A549 (cell line): ENCODE measurements at regions not wholly inside any gene's neighbourhood (a gene's known extent, or its start where the extent isn't known, plus 50 kb on each side); places are given as distances from the start of the nearest gene placed in this dataset.

Experiments
- CBX8 ChIP-seq: fragments of 200-600 bp; sonication (generic); IDR thresholded peaks from 2 replicates; pipeline ENCODE4 v1.6.1; 2016
- CTCF ChIP-seq: fragments of >200 bp; sonication (Bioruptor Twin); formaldehyde crosslinking; IDR thresholded peaks from 3 replicates; pipeline ENCODE4 v1.5.1; 2016
- ELK1 ChIP-seq: fragments of 150-350 bp; IDR thresholded peaks from 2 replicates; pipeline ENCODE4 v1.6.1; 2014; ENCODE audit warnings: low read depth, mild to moderate bottlenecking, low read length
- EP300 ChIP-seq, 2 experiments: fragments of >200 bp; sonication (Bioruptor Twin); formaldehyde crosslinking; IDR thresholded peaks; 2 replicates in 1 of 2; 3 replicates in 1 of 2; pipeline ENCODE4 v1.6.1; 2016 to 2017
- JUNB ChIP-seq: fragments of >200 bp; sonication (Bioruptor Twin); formaldehyde crosslinking; IDR thresholded peaks from 2 replicates; pipeline ENCODE4 v1.6.1; 2016
- MAFK ChIP-seq: fragments of 450-650 bp; IDR thresholded peaks from 2 replicates; pipeline ENCODE4 v1.6.1; 2014; ENCODE audit not compliant: partially characterized antibody
- POLR2A ChIP-seq: IDR thresholded peaks from 2 replicates; pipeline ENCODE4 v1.6.1; 2012; ENCODE audit warnings: mild to moderate bottlenecking, low read length
- RAD21 ChIP-seq, 2 experiments: fragments of >200 bp in 1 of 2; sonication (Bioruptor Twin) in 1 of 2; formaldehyde crosslinking in 1 of 2; IDR thresholded peaks in 1 of 2; conservative IDR thresholded peaks in 1 of 2; 2 replicates in 1 of 2; 3 replicates in 1 of 2; pipeline ENCODE4 v1.6.1; 2012 to 2018; ENCODE audit warnings: inconsistent platforms in 1 of 2
- SMC3 ChIP-seq: fragments of >200 bp; sonication (Bioruptor Twin); formaldehyde crosslinking; IDR thresholded peaks from 3 replicates; pipeline ENCODE4 v1.6.1; 2018; ENCODE audit warnings: inconsistent platforms

- TF ChIP-seq EP300 (IDR thresholded peaks at IDR 0.05) (no peak), CBX8 (no peak), ELK1 (no peak), SMC3 (no peak), CTCF (no peak), JUNB (no peak), MAFK (no peak), POLR2A (no peak), RAD21 (conservative IDR thresholded peaks at IDR 0.05 in 1 of 2, IDR thresholded peaks at IDR 0.05 in 1 of 2) (no peak)
These were observed 258.9 kb downstream of the PTBP2 start for GRCh38 chr1:96980448-96980847.
